Colonic mucosa (tissue), 4 donors: ENCODE measurements at regions not wholly inside any gene's neighbourhood (a gene's known extent, or its start where the extent isn't known, plus 50 kb on each side); places are given as distances from the start of the nearest gene placed in this dataset.

Experiments
- DNase-seq: peaks from one replicate; pipeline ENCODE4 v3.0.0-alpha.2; 2020
- H3K27ac ChIP-seq: fragments of 200-600 bp; one replicate; pipeline ENCODE4 v1.8.0; 2021
- H3K27me3 ChIP-seq: fragments of 200-600 bp; one replicate; pipeline ENCODE4 v1.8.0; 2021
- H3K36me3 ChIP-seq: fragments of 200-600 bp; one replicate; pipeline ENCODE4 v1.8.0; 2021
- H3K4me1 ChIP-seq: fragments of 200-600 bp; one replicate; pipeline ENCODE4 v1.8.0; 2021; ENCODE audit warnings: mild to moderate bottlenecking
- H3K4me3 ChIP-seq: fragments of 200-600 bp; one replicate; pipeline ENCODE4 v1.8.0; 2021
- H3K9ac ChIP-seq, 2 donors: one replicate each; pipeline ENCODE4 v1.7.0; 2013; ENCODE audit warnings: control low read depth in 2 of 2, low read depth in 2 of 2, low read length in 2 of 2
- H3K9me3 ChIP-seq: fragments of 200-600 bp; one replicate; pipeline ENCODE4 v1.8.0; 2021
- intact Hi-C: fragments of 100-400 bp; cut with DNase I; formaldehyde crosslinking; loops from one replicate; pipeline ENCODE4 v1.14.1; 2022
- TF ChIP-seq, protein P1 (sequence below): fragments of 200-600 bp; IDR thresholded peaks from one replicate; pipeline ENCODE4 v1.8.0; 2022; ENCODE audit warnings: antibody characterized with exemption, mild to moderate bottlenecking
- donor health status: healthy.
- donor health status: DM: no; HTN: no; CAD: no.
- donor health status: DM: no; HTN: no; CAD: no.

DNA sequence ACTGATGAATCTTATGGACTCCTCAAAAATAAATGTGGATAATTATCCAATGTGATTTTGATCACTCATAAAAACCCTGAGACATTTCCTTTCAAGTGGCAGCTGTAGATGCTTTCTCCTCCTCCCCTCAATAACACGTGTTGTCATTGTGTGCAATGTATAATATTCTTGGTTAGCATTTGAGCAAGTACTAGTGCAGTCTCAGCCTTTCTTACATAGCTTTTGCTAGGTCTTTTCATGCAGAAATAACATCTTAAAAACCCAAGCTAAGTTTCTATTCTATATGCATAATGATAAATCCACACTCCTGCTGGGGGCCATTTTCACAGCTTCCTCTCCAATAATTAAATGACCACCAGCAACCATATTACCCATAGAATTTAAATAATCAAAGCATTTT is 1835.2 kb upstream of the NUDT12 start:
- no peak overlapping the region for H3K9ac ChIP-seq
- TF ChIP-seq, protein P1, sequence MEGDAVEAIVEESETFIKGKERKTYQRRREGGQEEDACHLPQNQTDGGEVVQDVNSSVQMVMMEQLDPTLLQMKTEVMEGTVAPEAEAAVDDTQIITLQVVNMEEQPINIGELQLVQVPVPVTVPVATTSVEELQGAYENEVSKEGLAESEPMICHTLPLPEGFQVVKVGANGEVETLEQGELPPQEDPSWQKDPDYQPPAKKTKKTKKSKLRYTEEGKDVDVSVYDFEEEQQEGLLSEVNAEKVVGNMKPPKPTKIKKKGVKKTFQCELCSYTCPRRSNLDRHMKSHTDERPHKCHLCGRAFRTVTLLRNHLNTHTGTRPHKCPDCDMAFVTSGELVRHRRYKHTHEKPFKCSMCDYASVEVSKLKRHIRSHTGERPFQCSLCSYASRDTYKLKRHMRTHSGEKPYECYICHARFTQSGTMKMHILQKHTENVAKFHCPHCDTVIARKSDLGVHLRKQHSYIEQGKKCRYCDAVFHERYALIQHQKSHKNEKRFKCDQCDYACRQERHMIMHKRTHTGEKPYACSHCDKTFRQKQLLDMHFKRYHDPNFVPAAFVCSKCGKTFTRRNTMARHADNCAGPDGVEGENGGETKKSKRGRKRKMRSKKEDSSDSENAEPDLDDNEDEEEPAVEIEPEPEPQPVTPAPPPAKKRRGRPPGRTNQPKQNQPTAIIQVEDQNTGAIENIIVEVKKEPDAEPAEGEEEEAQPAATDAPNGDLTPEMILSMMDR, result no peak
- no peak overlapping the region for H3K4me3 ChIP-seq
- H3K27ac ChIP-seq, result no peak overlapping the region
- no peaks in the 10 kb centered on the region for H3K9me3 ChIP-seq
- no peaks in the 10 kb centered on the region for H3K27me3 ChIP-seq
- DNase-seq, result no peak
- intact Hi-C loops, result no loop called here
- H3K36me3 ChIP-seq, result no peaks in the 10 kb centered on the region
- H3K4me1 ChIP-seq, result no peaks in the 10 kb centered on the region

DNA sequence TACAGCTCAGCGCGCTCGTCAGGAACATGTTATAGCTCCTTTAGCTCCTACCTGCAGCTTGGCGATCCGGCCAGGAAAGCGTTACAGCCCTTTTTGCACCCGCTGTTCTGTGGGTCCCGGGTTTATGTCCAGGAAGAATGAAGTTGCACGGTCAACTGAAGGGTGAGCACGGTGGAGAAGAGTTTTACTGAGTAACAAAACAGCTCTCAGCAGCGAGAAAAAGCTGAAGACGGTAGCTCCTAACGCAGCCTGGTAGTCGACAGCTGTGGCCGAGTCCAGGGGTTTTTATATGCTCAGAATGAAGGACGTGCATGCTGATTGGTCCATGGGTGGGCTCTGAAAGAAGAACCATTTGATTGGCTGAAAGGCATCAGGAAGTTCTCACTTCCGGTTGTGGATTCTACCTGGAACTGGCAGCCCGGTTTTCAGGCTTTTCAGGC is 1830.1 kb upstream of the NUDT12 start:
- intact Hi-C loops, result no loop called here
- no peaks in the 10 kb centered on the region for H3K27me3 ChIP-seq
- TF ChIP-seq, protein P1, result no peak
- H3K4me1 ChIP-seq, result no peaks in the 10 kb centered on the region
- no peak overlapping the region for H3K4me3 ChIP-seq
- H3K27ac ChIP-seq, result no peak overlapping the region
- DNase-seq, result no peak
- H3K36me3 ChIP-seq, result no peaks in the 10 kb centered on the region
- no peaks in the 10 kb centered on the region for H3K9me3 ChIP-seq
- no peak overlapping the region for H3K9ac ChIP-seq

DNA sequence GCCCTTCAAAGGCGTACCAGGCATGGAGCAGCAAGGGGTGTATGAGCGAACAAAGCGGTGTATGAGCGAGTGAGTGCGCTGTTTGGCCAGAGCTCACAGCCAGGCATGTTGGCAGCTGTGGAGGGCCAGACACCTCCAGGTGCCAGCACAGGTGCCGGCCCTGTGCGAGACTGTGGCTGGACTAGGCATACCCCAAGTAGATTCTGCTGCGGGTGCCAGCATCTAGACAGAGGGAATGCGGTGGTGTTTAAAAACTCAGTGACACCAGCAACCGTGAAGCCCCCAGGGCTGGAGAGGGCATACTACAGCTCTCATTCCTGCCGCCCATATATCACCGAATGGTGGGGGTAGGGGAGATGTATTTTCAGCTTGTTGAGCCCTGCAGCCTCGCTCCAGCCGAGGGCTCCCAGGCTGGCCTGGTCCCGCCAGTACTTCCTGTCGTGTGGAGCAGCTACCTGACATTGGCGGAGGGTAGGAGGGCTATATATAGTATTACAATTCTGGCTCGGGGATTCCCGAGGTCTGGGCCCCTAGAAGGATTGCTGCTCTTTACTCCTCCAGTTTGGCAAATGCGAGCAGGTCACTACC is 1829.6 kb upstream of the NUDT12 start:
- DNase-seq, result no peak
- no peaks in the 10 kb centered on the region for H3K27me3 ChIP-seq
- H3K4me3 ChIP-seq, result no peak overlapping the region
- H3K27ac ChIP-seq, result no peak overlapping the region
- intact Hi-C loops, result no loop called here
- H3K36me3 ChIP-seq, result no peaks in the 10 kb centered on the region
- TF ChIP-seq, protein P1, result no peak
- H3K9ac ChIP-seq, result no peak overlapping the region
- H3K4me1 ChIP-seq, result no peaks in the 10 kb centered on the region
- H3K9me3 ChIP-seq, result no peaks in the 10 kb centered on the region

DNA sequence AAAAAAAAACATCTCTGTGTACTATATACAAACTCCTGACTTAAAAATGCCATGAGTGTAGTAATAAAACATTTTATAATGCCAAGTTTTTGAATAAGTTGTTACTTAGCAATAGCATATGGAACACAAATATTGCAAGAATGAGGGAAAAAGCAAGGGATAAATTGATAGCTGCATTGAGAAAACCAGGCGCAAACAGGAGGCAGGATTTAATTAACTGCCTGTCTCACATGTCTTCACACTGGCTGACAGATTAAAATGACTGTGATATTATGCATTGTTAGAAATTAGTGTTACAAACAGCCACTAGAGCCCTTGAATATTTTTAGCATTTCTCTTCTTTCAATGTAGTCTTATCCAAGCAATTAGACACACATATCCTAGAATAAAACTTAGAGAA is 1817.5 kb upstream of the NUDT12 start:
- H3K27me3 ChIP-seq, result no peaks in the 10 kb centered on the region
- intact Hi-C loops, result no loop called here
- TF ChIP-seq, protein P1, result no peak
- H3K36me3 ChIP-seq, result no peaks in the 10 kb centered on the region
- no peaks in the 10 kb centered on the region for H3K9me3 ChIP-seq
- no peak overlapping the region for H3K27ac ChIP-seq
- H3K4me1 ChIP-seq, result no peaks in the 10 kb centered on the region
- H3K4me3 ChIP-seq, result no peak overlapping the region
- DNase-seq, result no peak
- no peak overlapping the region for H3K9ac ChIP-seq

DNA sequence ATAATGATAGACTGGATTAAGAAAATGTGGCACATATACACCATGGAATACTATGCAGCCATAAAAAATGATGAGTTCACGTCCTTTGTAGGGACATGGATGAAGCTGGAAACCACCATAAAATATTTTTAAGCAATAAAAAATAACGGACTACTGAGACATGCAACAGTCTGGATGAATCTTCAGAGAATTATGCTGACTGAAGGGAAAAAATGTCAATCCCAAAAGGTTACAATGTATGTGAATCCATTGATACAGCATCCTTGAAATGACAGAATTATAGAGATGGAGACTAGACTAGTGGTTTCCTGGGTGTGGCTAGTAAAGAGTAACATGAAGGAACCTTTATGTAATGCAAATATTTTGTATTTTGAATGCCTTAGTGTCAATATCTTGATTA is 1808.6 kb upstream of the NUDT12 start:
- intact Hi-C loops, result no loop called here
- Histone ChIP-seq H3K27me3 (no peaks in the 10 kb centered on the region), H3K36me3 (no peaks in the 10 kb centered on the region), H3K4me3 (no peak overlapping the region), H3K9ac (no peak overlapping the region), H3K4me1 (no peaks in the 10 kb centered on the region), H3K27ac (no peak overlapping the region), H3K9me3 (no peaks in the 10 kb centered on the region)
- TF ChIP-seq, protein P1, result no peak
- no peak for DNase-seq
